ENCODE measurements at regions not wholly inside any gene's neighbourhood (a gene's known extent, or its start where the extent isn't known, plus 50 kb on each side); places are given as distances from the start of the nearest gene placed in this dataset.

- TF ChIP-seq CTCF (IDR thresholded peaks at IDR 0.05) (no peak), POLR2A (IDR thresholded peaks at IDR 0.05) (no peak)
Observed at GRCh38 chr11:8333376-8333775, 69.7 kb upstream of the LMO1 start.

All from body of pancreas (tissue), 4 donors.